Body of pancreas (tissue), 4 donors: ENCODE measurements at regions not wholly inside any gene's neighbourhood (a gene's known extent, or its start where the extent isn't known, plus 50 kb on each side); places are given as distances from the start of the nearest gene placed in this dataset.

ENCODE experiments used
- ATAC-seq: fragments of 150-250 bp; one replicate; pipeline ENCODE4 v1.9.1; 2016
- DNase-seq, 4 donors: peaks; one replicate each; pipeline ENCODE4 v3.0.0-alpha.2; 2019
- H3K27ac ChIP-seq, 4 donors: fragments of 200-600 bp; sonication (generic); 1 replicate in 3 of 4; 2 replicates in 1 of 4; pipeline versions ENCODE4 v1.5.1 to v1.6.1; 2016 to 2019; ENCODE audit warnings: mild to moderate bottlenecking in 1 of 4, mixed read lengths in 1 of 4, moderate library complexity in 1 of 4
- H3K27me3 ChIP-seq, 2 donors: fragments of 200-600 bp; sonication (generic); one replicate each; pipeline ENCODE4 v1.6.0; 2016; ENCODE audit warnings: mild to moderate bottlenecking in 1 of 2
- H3K36me3 ChIP-seq, 2 donors: fragments of 200-600 bp; sonication (generic); replicated peaks in 1 of 2; 2 replicates each; pipeline ENCODE4 v1.5.1; 2016; ENCODE audit warnings: low read depth in 2 of 2; ENCODE audit not compliant: insufficient read depth in 1 of 2
- H3K4me1 ChIP-seq: fragments of 200-600 bp; sonication (generic); one replicate; pipeline ENCODE4 v1.6.0; 2016
- H3K4me3 ChIP-seq, 2 donors: fragments of 200-600 bp; sonication (generic); 1 replicate in 1 of 2; 2 replicates in 1 of 2; pipeline ENCODE4 v1.5.1; 2016 to 2019
- H3K9me3 ChIP-seq, 3 donors: fragments of 200-600 bp; sonication (generic); 1 replicate in 2 of 3; 2 replicates in 1 of 3; pipeline ENCODE4 v1.5.1; 2016
- CTCF ChIP-seq, 7 experiments: fragments of 450-650 bp in 4 of 7; fragments of 200-600 bp in 3 of 7; sonication (generic) in 3 of 7; IDR thresholded peaks; one replicate each; pipeline ENCODE4 v1.5.1; 2016 to 2019; ENCODE audit warnings: antibody characterized with exemption in 7 of 7
- POLR2A ChIP-seq, 3 donors: fragments of 450-650 bp; IDR thresholded peaks; one replicate each; pipeline ENCODE4 v1.6.1; 2016; ENCODE audit warnings: antibody characterized with exemption in 3 of 3, mild to moderate bottlenecking in 2 of 3
- WGBS, 2 donors: methylation state at CpG; one replicate each; pipeline ENCODE4 v1.1.5; 2017; 5-methylcytosine and 5-hydroxymethylcytosine counted together
- intact Hi-C: fragments of 100-400 bp; cut with DNase I; formaldehyde crosslinking; loops from one replicate; pipeline ENCODE4 v1.15.1; 2023

- Histone ChIP-seq H3K36me3 (no peaks in the 10 kb centered on the region), H3K27me3 (no peaks in the 10 kb centered on the region), H3K4me1 (no peaks in the 10 kb centered on the region), H3K4me3 (no peak overlapping the region), H3K27ac (no peak overlapping the region), H3K9me3 (no peaks in the 10 kb centered on the region)
- WGBS, 2 donors = 70 to 80% methylated on average over 4 of the region's 4 CpGs
- intact Hi-C loops = no loop called here
- TF ChIP-seq CTCF (IDR thresholded peaks at IDR 0.05) (no peak), POLR2A (IDR thresholded peaks at IDR 0.05) (no peak)
- ATAC-seq (no peak), DNase-seq (no peak)
Measured at GRCh38 chr12:42853370-42854140, 264.0 kb upstream of the PRICKLE1 start.

DNA sequence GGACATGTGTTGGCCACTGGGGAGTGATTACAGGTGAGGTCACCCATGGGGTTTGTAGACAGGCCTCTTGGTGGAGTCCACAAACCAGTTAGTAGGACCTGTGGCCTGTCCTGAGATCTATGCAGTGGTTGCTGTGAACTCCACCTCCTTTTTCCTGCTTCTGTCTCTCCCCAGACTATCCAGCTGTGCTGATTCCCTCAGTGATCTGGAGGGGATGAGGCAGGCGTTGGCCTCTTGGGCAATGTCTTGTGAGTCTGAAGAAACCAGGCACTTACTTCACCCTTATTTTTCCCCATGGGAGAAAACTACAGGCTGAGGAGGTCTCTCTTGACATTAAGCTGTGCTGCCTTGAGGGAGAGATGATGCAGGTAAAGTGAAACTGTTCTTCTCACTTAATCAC is 257.2 kb upstream of the PRICKLE1 start:
- no peak overlapping the region for H3K27ac ChIP-seq
- no peaks in the 10 kb centered on the region for H3K27me3 ChIP-seq
- no peaks in the 10 kb centered on the region for H3K9me3 ChIP-seq
- intact Hi-C loops = no loop called here
- no peaks in the 10 kb centered on the region for H3K4me1 ChIP-seq
- WGBS, 2 donors = 64 to 80% methylated on average over 1 of the region's 1 CpG
- TF ChIP-seq POLR2A (IDR thresholded peaks at IDR 0.05) = no peak
- no peak for TF ChIP-seq CTCF (IDR thresholded peaks at IDR 0.05)
- DNase-seq = no peak
- no peak overlapping the region for H3K4me3 ChIP-seq
- ATAC-seq = no peak
- H3K36me3 ChIP-seq = no peaks in the 10 kb centered on the region

DNA sequence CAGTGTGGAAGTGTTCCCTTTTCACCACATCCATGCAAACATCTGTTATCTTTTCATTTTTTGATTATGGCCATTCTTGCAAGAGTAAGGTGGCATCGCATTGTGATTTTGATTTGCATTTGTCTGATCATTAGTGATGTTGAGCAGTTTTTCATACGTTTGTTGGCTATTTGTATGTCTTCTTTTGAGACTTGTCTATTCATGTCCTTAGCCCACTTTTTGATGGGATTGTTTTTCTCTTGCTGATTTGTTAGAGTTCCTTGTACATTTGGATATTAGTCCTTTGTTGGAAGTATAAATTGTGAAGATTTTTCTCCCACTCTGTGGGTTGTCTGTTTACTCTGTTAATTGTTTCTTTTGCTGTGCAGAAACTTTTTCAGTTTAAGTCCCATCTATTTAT is 244.5 kb upstream of the PRICKLE1 start:
- WGBS, 2 donors = 72 to 75% methylated on average over 2 of the region's 2 CpGs
- no peak overlapping the region for H3K4me3 ChIP-seq
- H3K27ac ChIP-seq = no peak overlapping the region
- intact Hi-C loops = no loop called here
- DNase-seq (no peak), ATAC-seq (no peak)
- TF ChIP-seq CTCF (IDR thresholded peaks at IDR 0.05) (no peak), POLR2A (IDR thresholded peaks at IDR 0.05) (no peak)
- no peaks in the 10 kb centered on the region for H3K36me3 ChIP-seq
- H3K9me3 ChIP-seq = no peaks in the 10 kb centered on the region
- no peaks in the 10 kb centered on the region for H3K27me3 ChIP-seq
- H3K4me1 ChIP-seq = no peaks in the 10 kb centered on the region

DNA sequence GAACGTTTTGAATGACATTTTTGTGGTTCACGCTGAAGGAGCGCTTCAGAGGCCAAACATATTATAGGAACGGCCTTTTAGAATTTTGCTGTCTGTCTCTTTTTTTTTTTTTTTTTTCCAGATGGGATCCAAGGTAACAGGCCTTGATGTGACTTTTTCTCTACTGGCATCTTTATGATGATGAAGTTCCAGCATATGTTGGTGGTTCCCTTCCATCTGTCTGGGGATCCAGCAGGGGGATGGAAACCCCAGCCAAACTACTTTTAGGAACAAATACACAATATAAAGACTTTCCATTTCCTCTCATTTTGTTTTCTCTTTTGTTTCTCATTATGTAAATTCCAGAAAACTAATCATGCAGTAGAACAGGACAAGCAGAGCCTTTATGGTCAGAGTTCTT is 239.3 kb upstream of the PRICKLE1 start:
- WGBS, 2 donors = 78 to 83% methylated on average over 4 of the region's 4 CpGs
- no peaks in the 10 kb centered on the region for H3K36me3 ChIP-seq
- DNase-seq = no peak
- no peak overlapping the region for H3K27ac ChIP-seq
- no peaks in the 10 kb centered on the region for H3K27me3 ChIP-seq
- TF ChIP-seq POLR2A (IDR thresholded peaks at IDR 0.05) (no peak), CTCF (IDR thresholded peaks at IDR 0.05) (no peak)
- no peaks in the 10 kb centered on the region for H3K4me1 ChIP-seq
- no peaks in the 10 kb centered on the region for H3K9me3 ChIP-seq
- no peak overlapping the region for H3K4me3 ChIP-seq
- no peak for ATAC-seq
- intact Hi-C loops = no loop called here

GRCh38 chr12:42824327-42824726 is 234.8 kb upstream of the PRICKLE1 start:
- intact Hi-C loops = no loop called here
- no peak for TF ChIP-seq POLR2A (IDR thresholded peaks at IDR 0.05)
- H3K27ac ChIP-seq = no peak overlapping the region
- H3K36me3 ChIP-seq = no peaks in the 10 kb centered on the region
- no peak for ATAC-seq
- 77 to 78% methylated on average over 2 of the region's 2 CpGs for WGBS, 2 donors
- no peaks in the 10 kb centered on the region for H3K4me1 ChIP-seq
- H3K9me3 ChIP-seq = no peaks in the 10 kb centered on the region
- H3K27me3 ChIP-seq = no peaks in the 10 kb centered on the region
- no peak overlapping the region for H3K4me3 ChIP-seq
- DNase-seq = no peak
